Ectodermal cell (in vitro differentiated cells): ENCODE measurements at regions not wholly inside any gene's neighbourhood (a gene's known extent, or its start where the extent isn't known, plus 50 kb on each side); places are given as distances from the start of the nearest gene placed in this dataset.
"Not testable (repeated sequence)": the region's sequence is repeated elsewhere in the genome, so short reads cannot be mapped to it uniquely, and the experiment has no call there.

Experiments
- H3K27ac ChIP-seq: 2 replicates; pipeline ENCODE4 v1.7.0; 2013; ENCODE audit warnings: mild to moderate bottlenecking, low read depth, low read length; ENCODE audit not compliant: insufficient read depth, poor library complexity, severe bottlenecking
- H3K27me3 ChIP-seq: 2 replicates; pipeline ENCODE4 v1.7.0; 2013; ENCODE audit warnings: mild to moderate bottlenecking, low read length; ENCODE audit not compliant: insufficient read depth, control insufficient read depth, poor library complexity, severe bottlenecking
- H3K36me3 ChIP-seq: one replicate; pipeline ENCODE4 v1.7.0; 2013; ENCODE audit warnings: low read length; ENCODE audit not compliant: control insufficient read depth, insufficient read depth
- H3K4me1 ChIP-seq: one replicate; pipeline ENCODE4 v1.7.0; 2013; ENCODE audit warnings: low read length; ENCODE audit not compliant: control insufficient read depth, insufficient read depth
- H3K4me3 ChIP-seq: 2 replicates; pipeline ENCODE4 v1.7.0; 2013; ENCODE audit warnings: low read depth, low read length, control low read depth; ENCODE audit not compliant: insufficient read depth
- H3K9me3 ChIP-seq: 2 replicates; pipeline ENCODE4 v1.7.0; 2013; ENCODE audit warnings: mild to moderate bottlenecking, low read length, moderate library complexity; ENCODE audit not compliant: control insufficient read depth
- WGBS, 2 experiments: methylation state at CpG; one replicate each; pipeline ENCODE4 v1.1.7; 2013; ENCODE audit warnings: missing lambda C conversion rate in 2 of 2; 5-methylcytosine and 5-hydroxymethylcytosine counted together

- no peaks in the 10 kb centered on the region for H3K4me1 ChIP-seq
- no peak overlapping the region for H3K27ac ChIP-seq
- no peak overlapping the region for H3K4me3 ChIP-seq
- 100% methylated on average over 1 of the region's 1 CpG for WGBS, 2 experiments
- H3K36me3 ChIP-seq = no peaks in the 10 kb centered on the region
- H3K27me3 ChIP-seq = no peaks in the 10 kb centered on the region
- H3K9me3 ChIP-seq = no peaks in the 10 kb centered on the region
Measured at GRCh38 chr12:97645726-97646125, 183.1 kb downstream of the RMST start.

GRCh38 chr12:97647142-97647541, 184.5 kb downstream of the RMST start:
- 88 to 90% methylated on average over 1 of the region's 1 CpG for WGBS, 2 experiments
- Histone ChIP-seq H3K27ac (no peak overlapping the region), H3K36me3 (no peaks in the 10 kb centered on the region), H3K4me1 (no peaks in the 10 kb centered on the region), H3K9me3 (no peaks in the 10 kb centered on the region), H3K27me3 (no peaks in the 10 kb centered on the region), H3K4me3 (no peak overlapping the region)

GRCh38 chr12:97650242-97650641, 187.6 kb downstream of the RMST start:
- Histone ChIP-seq H3K27me3 (no peaks in the 10 kb centered on the region), H3K36me3 (no peaks in the 10 kb centered on the region), H3K4me3 (no peak overlapping the region), H3K27ac (no peak overlapping the region), H3K4me1 (no peaks in the 10 kb centered on the region), H3K9me3 (no peaks in the 10 kb centered on the region)
- 92 to 98% methylated on average over 2 of the region's 2 CpGs for WGBS, 2 experiments

GRCh38 chr12:97656548-97656947, 193.9 kb downstream of the RMST start:
- not testable (repeated sequence) for H3K27ac ChIP-seq, H3K9me3 ChIP-seq, H3K27me3 ChIP-seq, H3K4me3 ChIP-seq, H3K4me1 ChIP-seq, H3K36me3 ChIP-seq
- WGBS, 2 experiments = 86 to 88% methylated on average over 18 of the region's 19 CpGs

- WGBS, 2 experiments = 76 to 77% methylated on average over 3 of the region's 3 CpGs
- H3K27ac ChIP-seq = no peak overlapping the region
- no peaks in the 10 kb centered on the region for H3K27me3 ChIP-seq
- no peaks in the 10 kb centered on the region for H3K4me1 ChIP-seq
- no peaks in the 10 kb centered on the region for H3K9me3 ChIP-seq
- H3K4me3 ChIP-seq = no peak overlapping the region
- H3K36me3 ChIP-seq = no peaks in the 10 kb centered on the region
Measured at GRCh38 chr12:97659117-97659880, 196.7 kb downstream of the RMST start.

- no peaks in the 10 kb centered on the region for H3K4me1 ChIP-seq
- H3K4me3 ChIP-seq = no peak overlapping the region
- no peaks in the 10 kb centered on the region for H3K9me3 ChIP-seq
- H3K27me3 ChIP-seq = no peaks in the 10 kb centered on the region
- no peak overlapping the region for H3K27ac ChIP-seq
- H3K36me3 ChIP-seq = no peaks in the 10 kb centered on the region
- WGBS, 2 experiments = 66 to 73% methylated on average over 4 of the region's 4 CpGs
Measured at GRCh38 chr12:97666263-97666662, 203.7 kb downstream of the RMST start.

GRCh38 chr12:97672870-97673269, 210.3 kb downstream of the RMST start:
- no peaks in the 10 kb centered on the region for H3K36me3 ChIP-seq
- 73% methylated on average over 5 of the region's 5 CpGs for WGBS, 2 experiments
- no peaks in the 10 kb centered on the region for H3K9me3 ChIP-seq
- no peak overlapping the region for H3K27ac ChIP-seq
- H3K27me3 ChIP-seq = no peaks in the 10 kb centered on the region
- no peak overlapping the region for H3K4me3 ChIP-seq
- H3K4me1 ChIP-seq = no peaks in the 10 kb centered on the region

GRCh38 chr12:97680751-97681150, 218.1 kb downstream of the RMST start:
- 57 to 79% methylated on average over 1 to 2 of the region's 2 CpGs for WGBS, 2 experiments
- no peak overlapping the region for H3K4me3 ChIP-seq
- H3K36me3 ChIP-seq = no peaks in the 10 kb centered on the region
- H3K4me1 ChIP-seq = no peaks in the 10 kb centered on the region
- H3K27ac ChIP-seq = no peak overlapping the region
- H3K27me3 ChIP-seq = no peaks in the 10 kb centered on the region
- no peaks in the 10 kb centered on the region for H3K9me3 ChIP-seq

GRCh38 chr12:97681612-97682504, 219.3 kb downstream of the RMST start:
- WGBS, 2 experiments = 93 to 96% methylated on average over 8 of the region's 8 CpGs
- Histone ChIP-seq H3K4me1 (no peaks in the 10 kb centered on the region), H3K27ac (no peak overlapping the region), H3K4me3 (no peak overlapping the region), H3K36me3 (no peaks in the 10 kb centered on the region), H3K9me3 (no peaks in the 10 kb centered on the region), H3K27me3 (no peaks in the 10 kb centered on the region)

- no peaks in the 10 kb centered on the region for H3K4me1 ChIP-seq
- H3K36me3 ChIP-seq = no peaks in the 10 kb centered on the region
- H3K27me3 ChIP-seq = no peaks in the 10 kb centered on the region
- no peak overlapping the region for H3K27ac ChIP-seq
- no peaks in the 10 kb centered on the region for H3K9me3 ChIP-seq
- no peak overlapping the region for H3K4me3 ChIP-seq
Measured at GRCh38 chr12:97685360-97685759, 222.8 kb downstream of the RMST start.
